GM21390 (cell line): ENCODE measurements at regions not wholly inside any gene's neighbourhood (a gene's known extent, or its start where the extent isn't known, plus 50 kb on each side); places are given as distances from the start of the nearest gene placed in this dataset.
"Not testable (repeated sequence)": the region's sequence is repeated elsewhere in the genome, so short reads cannot be mapped to it uniquely, and the experiment has no call there.

Experiments used
- ATAC-seq: cut with Tn5 transposase; IDR thresholded peaks from one replicate; pipeline ENCODE4 v1.9.1; 2021; ENCODE audit not compliant: unreplicated experiment

DNA sequence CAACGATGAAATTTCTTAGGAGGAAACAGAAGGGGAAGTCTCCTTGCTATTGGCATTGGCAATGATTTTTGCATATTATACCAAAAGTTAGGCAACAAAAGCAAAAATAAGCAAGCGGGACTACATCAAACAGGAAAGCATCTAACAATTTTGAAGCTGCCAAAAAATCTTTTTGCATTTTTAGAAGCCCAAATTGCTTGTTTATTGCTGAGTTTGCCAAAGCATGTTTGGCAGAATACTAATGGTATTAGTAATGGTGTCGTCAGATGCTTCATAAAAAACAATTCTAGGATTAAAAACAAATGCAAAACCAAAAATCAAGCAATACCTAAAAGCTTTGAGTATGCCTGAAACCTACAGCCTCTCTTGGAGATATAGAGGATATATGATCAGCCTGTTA lies 80.0 kb downstream of the GALR1 start:
- no peak for ATAC-seq

DNA sequence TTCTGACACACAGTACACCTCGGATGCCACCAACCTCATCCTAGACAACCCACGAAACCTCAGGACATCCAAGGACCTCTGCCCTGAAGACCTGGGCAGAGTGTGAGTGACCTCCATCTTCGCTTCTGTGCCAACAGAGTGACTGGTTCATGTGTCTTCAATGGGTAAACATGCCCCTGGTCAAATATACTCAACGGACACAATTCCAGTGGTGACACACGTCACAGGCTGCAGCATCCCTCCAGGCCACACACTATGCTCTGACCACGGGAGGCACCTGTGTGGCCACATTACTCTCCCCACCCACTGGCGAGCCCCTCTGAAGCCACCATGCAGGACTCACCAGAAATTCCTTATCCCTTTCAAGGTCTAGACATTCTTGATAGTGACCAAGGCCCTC lies 85.2 kb downstream of the GALR1 start:
- no peak for ATAC-seq

DNA sequence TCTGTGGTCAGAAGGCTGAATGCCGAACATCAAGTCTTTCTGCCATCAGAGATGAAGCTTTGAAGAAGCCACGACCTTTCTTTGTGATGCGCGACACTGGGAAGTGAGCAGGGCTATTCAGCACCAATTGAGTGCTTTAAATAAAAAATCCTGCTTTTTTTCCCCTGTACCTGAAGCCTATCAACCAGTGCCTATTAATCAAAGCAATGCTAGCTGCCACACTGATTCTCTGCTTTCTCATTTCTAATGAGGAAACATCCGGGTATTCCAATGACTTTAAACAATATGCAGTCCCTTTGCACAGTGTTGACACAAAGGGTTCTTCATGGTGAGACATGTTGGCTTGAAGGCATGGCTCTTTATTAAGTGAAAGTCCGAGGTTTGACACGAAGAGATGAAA lies 88.0 kb downstream of the GALR1 start:
- no peak for ATAC-seq

DNA sequence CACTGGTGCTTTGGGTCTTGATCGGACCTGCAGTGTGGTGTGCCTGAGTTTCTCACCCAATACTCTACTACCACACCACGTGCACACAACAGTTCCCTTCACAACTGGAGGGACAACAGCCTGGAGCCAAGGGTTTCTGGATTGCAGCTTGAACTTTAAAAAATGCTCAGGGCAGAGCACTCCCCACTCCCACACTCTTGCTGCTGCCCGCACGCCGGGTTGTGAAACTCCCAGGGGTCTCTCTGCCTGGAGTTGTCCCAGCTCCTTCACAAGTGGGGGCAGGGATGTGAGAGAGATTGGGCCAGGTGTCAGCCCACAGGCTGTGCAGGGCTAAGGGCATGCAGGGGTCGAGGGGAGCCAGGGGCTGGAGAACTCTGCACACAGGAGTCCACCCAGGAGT lies 89.4 kb downstream of the GALR1 start:
- no peak for ATAC-seq

DNA sequence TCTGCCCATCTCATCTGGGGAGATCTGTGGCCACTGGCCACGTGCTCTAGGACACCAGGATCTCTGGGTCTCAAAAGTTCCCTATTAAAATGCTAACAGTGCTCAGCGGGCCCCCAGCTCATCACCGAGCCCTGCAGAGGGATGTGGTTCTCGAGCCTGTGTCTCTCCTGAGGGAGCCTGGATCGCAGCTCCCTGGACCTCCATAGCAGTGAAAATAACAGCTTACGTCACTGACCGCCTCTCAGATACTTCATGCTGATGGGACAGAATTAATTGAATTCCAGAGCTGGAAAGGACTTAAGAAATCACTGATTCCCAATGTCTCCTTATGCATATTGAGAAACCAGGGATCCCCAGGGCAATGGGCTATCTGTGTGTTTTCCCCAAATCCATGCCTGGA lies 90.0 kb downstream of the GALR1 start:
- no peak for ATAC-seq

DNA sequence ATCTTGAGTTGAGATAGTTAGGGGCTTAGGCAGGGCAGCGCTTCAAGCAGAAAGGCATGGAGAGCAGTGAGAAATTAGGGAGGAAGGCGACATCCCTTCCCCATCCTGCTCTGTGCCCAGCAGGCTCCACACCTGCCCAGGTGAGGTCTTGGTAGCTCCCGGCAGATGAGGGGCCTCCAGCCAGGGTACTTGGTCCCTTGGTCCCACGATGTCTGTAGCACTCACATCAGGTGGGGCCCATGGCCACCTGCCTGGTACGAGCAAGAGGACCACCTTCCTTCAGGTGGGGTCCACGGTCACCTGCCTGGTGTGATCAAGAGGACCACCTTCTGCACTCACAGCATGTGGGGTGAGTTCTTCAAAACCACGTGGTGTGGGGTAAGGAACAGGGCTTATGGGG lies 91.2 kb downstream of the GALR1 start:
- ATAC-seq: no peak

DNA sequence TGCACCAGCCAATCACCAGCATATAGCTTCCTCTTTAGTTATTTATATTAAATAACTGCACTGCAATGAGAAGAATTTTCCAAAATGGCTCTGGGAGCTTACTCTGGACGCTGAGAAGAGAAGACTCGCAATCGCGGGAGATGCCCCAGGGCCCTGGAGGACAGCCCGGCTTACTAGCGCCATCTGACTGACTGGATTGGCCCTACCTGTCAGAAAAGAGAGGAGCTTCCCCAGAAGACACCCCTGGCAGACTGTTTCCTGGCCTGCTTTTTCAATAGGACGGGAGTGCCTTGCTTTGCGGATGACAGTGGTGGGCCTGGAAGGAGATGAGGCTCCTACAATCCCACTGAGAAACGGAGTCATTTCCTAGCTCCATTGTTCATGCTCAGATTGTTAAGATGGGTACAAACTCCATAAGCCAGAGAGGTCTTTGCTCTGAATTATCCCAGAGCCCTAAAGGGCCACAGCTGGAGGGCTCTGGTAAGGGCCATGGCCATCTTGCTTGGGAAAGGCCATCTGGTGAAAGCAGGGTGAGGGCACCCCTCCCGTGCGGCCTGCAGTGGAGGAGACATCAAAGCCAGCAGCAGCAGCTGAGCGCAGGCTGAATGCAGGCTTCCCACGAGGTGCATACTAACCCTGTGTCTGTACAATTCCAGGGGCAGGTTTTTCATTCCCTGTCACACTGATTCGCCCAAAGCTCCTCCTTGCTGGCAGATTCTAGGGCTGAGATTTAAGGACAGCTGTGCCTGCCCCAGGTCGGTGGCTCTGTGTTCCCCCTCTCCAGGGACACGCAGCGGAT lies 92.1 kb downstream of the GALR1 start:
- no peak for ATAC-seq

DNA sequence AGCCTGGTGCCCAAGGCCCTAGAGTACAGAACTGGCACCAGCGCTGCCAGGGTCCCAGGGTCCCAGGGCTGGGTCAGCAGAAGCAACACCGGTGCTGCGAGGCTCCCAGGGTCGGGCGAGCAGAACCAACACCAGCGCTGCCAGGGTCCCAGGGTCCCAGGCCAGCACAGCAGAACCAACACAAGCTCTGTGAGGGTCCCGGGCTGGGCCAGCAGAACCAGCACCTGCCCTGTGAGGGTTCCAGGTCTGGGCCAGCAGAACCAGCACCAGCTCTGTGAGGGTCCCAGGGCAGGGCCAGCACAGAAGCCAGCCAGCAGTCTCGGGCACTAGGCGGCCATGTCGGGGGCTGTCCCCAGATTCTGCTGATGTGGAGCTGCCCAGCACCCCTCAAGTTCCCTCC lies 93.1 kb downstream of the GALR1 start:
- ATAC-seq: no peak

DNA sequence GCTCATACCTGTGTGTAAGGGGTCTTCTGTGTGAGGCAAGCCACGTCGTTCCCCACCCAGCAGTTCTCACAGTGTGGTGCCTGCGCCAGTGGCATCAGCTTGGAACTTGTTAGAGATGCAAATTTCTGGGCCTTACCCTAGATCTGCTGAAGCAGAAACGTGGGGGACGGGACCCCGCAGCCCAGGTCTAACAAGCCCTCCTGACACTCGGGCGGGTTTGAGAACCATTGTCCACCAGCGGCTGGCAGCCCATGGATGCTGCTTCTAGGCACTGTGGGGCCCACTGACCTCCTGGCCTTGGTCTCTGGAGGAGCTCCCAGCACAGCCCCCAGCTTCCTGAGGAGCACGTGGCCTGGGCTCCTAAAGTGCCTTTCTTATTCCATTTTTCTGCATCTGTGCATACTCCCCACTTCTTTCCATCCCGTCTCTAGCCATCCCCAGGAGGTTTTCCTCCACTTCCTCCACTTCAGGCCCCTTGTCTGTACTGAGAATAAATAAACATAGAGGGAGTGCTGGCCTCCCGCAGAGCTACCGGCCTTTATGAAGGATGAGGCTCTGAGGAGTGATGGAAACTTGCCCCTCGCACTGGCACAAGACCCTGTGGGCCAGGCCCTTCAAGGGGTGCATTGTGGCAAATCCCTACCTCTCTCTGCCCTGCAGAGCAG lies 94.3 kb downstream of the GALR1 start:
- ATAC-seq: no peak

DNA sequence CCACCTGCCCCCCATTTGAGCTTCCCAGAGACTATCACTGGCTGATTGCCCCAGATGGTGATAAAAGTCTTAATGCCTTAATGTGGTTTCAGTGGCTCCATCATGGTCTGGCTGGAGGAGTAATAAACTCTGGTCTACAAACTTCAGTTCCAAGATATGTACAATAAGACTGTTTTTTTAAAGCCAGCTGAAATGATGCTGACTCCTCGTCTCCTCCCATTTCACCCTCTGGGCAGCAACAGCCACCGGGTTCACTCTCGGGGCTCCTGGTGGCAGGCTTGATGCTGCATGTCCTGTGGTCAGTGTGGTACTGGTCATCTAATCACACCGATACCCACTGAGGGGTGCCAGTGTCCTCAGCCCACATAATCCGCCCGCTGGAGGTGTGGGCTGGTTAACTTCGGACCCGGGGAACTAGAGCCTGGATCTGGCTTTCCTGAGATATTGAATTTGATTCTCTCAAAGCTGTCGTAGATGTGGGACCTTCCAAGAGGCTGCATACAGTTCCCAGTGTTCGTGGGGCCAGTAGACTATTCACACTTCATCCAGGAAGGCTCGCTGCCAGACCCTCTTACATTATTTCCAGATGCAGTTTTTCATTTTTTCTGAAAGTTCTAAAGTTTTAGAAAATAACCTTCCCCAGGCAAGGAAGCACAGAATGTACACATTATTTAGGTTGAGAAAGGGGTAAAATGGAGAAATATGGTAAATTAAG lies 95.3 kb downstream of the GALR1 start:
- no peak for ATAC-seq

DNA sequence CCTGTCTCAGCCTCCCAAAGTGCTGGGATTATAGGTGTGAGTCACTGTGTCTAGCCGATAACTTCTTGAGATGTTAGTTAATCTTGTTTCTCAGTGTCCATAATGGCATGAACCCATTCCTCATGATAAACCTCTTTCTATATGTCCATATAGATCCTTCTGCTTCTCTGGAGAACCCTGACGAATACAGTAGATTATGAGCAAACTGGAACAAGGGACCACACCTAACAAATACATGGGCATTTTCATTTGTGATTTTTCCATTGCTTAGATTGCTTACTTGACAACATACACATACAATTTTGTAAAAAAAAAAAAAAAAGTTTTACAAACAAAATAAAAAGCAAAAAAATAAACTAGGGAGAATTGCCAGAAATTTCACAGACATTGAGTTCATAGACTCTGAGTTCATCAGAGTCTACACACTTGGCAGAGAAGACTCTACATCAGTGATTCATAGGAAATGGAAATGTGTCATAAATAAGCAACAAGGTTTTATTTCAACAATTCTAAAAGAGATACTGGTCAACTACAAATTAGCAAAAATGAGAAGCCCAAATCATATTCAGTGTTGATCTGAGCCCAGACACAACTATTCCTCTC lies 96.7 kb downstream of the GALR1 start:
- ATAC-seq: no peak

DNA sequence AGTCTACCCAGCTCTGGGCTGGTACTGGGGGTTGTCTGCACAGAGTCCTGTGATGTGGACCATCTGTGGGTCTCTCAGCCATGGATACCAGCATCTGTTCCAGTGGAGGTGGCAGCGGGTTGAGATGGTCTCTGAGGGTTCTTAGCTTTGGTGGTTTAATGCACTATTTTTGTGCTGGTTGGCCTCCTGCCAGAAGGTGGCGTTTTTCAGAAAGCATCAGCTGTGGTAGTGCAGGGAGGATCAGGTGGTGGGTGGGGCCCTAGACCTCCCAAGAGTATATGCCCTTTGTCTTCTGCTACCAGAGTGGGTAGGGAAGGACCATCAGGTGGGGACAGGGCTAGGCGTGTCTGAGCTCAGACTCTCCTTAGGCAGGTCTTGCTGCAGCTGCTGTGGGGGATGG lies 103.7 kb downstream of the GALR1 start:
- not testable (repeated sequence) for ATAC-seq

DNA sequence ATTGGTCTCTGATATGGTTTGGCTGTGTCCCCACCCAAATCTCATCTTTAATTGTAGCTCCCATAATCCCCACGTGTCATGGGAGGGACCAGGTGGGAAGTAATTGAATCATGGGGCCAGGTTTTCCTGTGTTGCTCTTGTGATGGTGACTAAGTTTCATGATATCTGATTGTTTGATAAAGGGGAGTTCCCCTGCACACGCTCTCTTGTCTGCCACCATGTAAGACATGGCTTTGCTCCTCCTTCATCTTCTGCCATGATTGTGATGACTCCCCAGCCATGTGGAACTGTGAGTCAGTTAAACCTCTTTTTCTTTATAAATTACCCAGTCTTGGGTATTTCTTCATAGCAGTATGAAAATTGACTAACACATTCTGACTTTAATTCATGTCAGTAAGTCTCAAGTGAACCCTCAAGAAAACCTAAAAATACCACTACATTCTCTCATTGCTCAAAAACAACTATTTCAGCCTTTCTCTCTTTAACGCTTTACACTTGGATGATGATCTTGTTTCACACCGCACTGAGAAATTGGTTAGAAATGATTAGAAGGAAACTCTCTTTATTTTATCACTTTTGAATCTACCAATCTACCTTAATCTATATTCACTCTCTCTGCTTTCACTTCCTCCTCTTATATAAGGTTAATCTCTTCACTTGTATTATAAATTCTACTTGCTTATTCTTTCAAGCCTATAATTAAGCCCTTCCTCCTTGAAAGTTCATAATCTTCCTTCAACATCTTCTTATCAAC lies 110.1 kb downstream of the GALR1 start:
- peak; percentile 7 for ATAC-seq

DNA sequence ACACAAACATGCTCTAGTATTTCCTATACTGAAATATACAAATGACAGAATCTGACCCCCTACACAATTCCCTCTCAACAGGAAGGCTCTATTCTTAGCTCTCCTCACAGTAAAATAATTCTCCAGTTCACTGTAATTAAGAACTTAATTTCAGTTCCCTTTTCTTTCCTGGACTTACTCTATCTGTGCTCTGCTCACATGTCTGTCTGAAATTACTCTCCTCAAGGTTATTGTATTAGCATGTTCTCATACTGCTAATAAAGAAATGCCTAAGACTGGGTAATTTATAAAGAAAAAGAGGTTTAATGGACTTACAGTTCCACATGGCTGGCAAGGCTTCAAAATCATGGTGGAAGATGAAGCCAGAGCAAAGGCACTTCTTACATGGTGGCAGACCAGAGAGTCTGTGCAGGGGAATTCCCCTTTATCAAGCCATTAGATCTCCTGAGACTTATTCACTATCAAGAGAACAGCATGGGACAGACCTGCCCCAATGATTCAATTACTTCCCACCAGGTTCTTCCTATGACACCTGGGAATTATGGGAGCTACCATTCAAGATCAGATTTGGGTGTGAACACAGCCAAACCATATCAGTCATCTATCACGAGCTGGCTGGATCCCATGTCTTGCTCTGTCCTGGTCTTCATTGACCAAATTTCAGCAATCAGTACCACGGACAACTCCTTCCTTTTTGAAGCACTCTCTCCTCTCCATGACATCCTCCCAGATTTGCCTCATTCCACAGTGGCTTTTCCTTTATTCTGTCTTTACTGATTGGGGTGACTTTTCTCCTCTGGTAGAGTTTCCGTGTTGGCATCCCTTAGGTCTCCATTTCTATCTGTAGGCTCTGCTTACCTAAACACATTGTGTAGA lies 110.9 kb downstream of the GALR1 start:
- ATAC-seq: peak; percentile 66

DNA sequence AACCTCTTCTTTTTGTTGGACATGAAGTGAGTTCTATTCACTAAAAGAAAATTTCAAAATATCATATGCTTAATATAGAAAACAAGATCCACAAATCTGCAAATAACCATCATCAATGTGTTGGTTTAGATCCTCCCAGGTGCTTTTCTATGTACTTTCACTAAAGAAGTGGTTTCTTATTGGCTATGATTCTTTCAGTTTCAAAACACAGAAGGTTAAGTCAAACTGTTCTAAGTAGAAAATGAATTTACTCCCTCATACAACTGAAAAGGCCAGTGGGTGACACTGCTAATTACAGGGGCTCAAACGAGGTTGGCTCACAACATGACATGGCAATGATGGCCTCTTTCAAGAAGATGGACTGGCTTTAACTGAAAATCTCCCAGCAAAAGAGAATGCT lies 111.7 kb downstream of the GALR1 start:
- ATAC-seq: no peak

DNA sequence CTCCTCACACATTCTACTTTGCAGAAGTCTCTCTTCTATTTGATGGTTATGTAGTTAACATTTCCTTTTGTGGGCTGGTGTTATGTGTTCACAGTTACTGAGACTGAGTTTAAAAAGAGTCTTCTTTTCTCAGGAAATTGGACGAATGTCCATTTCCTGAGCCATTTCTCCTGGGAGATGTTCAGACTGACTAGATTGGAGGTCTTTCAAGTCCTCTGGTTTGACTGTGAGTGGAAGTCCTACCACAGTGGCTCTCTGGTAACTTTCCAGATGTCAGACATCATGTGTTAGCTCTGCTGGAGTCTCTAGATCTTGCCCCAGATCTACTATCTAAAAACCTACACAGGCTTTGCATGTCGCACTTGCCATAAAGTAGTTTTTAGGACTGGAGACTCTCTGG lies 116.0 kb downstream of the GALR1 start:
- no peak for ATAC-seq

DNA sequence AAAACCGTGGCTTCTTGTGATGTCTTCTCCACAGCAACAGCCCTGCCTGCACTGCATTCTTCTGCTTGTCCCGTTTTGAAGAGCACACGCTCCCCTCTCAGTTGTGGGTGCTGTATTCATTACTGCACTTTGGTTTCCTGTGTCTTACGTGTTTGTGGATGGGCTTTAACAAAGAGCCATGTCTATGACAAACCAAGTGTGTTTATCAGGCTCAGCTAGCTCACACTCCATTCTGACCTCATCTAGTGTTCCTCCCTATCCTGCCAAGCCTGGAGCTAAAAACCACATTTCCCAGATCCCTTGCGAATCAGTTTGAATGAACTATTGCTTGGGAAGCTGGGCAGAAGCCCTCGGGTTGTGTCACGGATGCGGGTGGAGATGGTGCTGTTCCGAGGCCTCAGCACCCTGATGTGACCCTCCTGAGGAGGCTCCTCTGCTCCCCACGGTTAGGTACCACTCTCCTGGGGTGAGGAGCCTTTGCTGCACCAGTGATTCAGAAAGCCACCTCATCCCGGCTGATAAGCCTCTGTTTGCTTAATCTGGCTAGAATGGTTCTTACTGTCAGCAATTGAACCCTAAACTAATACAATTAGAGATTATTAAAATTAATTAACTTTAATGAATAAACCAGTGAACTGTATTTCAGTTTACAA lies 116.5 kb downstream of the GALR1 start:
- no peak for ATAC-seq

DNA sequence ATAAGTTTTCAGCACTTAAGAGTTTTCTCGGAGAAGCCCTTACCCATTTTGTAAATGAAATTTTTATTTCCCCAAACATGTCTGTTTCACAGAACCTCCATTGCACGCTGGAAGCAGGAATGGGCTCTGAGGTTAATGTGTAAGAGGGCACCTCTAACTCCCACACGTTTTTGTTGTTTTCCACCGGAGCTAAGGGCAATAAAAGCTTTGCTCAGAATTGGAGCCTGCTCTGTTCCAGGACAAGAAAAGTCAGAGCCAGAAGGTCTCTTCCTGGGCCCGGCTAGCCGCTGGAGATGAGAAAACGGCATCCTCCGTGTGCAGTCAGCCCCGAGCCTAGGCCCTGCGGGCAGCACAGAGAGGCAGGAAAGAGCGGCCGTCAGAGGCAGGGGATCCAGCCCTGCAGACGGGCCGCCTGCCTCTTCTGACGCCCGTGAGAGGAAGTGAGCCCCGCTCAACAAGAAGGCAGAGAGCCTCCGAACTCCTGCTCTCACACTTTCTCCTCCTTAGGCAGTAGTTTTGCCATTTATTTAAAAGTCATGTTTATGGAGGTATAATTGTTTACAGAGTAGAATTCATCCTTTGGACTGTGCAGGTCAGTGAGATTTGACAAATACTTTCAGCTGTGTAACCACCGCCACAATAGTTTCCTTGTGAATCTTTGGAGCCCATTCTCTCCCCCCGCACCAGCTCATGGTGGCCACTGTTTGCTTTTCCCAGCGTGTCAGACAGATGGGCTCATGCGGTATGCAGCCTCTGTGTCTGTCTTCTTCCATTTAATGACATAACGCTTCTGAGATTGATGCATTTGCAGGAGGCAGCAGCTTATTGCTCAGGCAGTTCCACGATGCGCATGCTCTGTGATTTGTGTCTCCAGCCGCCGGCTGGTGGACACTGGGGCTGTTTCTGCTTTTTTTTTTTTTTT lies 117.3 kb downstream of the GALR1 start:
- ATAC-seq: no peak
